H9 (cell line): ENCODE measurements at regions not wholly inside any gene's neighbourhood (a gene's known extent, or its start where the extent isn't known, plus 50 kb on each side); places are given as distances from the start of the nearest gene placed in this dataset.

Experiments
- DNase-seq: peaks from one replicate; pipeline ENCODE4 v3.0.0-alpha.2; 2017
- H2AFZ ChIP-seq: one replicate; pipeline ENCODE4 v1.6.1; 2013; ENCODE audit warnings: mild to moderate bottlenecking, low read length, control low read depth, moderate library complexity
- H2AK5ac ChIP-seq: 2 replicates; pipeline ENCODE4 v1.6.1; 2013; ENCODE audit warnings: low read length, control low read depth, mixed read lengths; ENCODE audit not compliant: insufficient read length
- H2BK120ac ChIP-seq: one replicate; pipeline ENCODE4 v1.6.1; 2013; ENCODE audit warnings: low read depth, mild to moderate bottlenecking, low read length, control low read depth, inconsistent platforms; ENCODE audit not compliant: poor library complexity, severe bottlenecking
- H2BK12ac ChIP-seq: 2 replicates; pipeline ENCODE4 v1.6.1; 2013; ENCODE audit warnings: low read length, control low read depth, mixed read lengths, low read depth; ENCODE audit not compliant: insufficient read length
- H2BK15ac ChIP-seq: 2 replicates; pipeline ENCODE4 v1.6.1; 2013; ENCODE audit warnings: low read depth, low read length, control low read depth
- H2BK20ac ChIP-seq: one replicate; pipeline ENCODE4 v1.6.1; 2013; ENCODE audit warnings: low read depth, mild to moderate bottlenecking, low read length, control low read depth, inconsistent platforms; ENCODE audit not compliant: poor library complexity, severe bottlenecking
- H2BK5ac ChIP-seq: 2 replicates; pipeline ENCODE4 v1.6.1; 2013; ENCODE audit warnings: low read length, control low read depth, mixed read lengths; ENCODE audit not compliant: insufficient read length
- H3K14ac ChIP-seq: 2 replicates; pipeline ENCODE4 v1.6.1; 2013; ENCODE audit warnings: low read length, control low read depth; ENCODE audit not compliant: insufficient read depth
- H3K18ac ChIP-seq: 2 replicates; pipeline ENCODE4 v1.6.1; 2013; ENCODE audit warnings: low read depth, mild to moderate bottlenecking, mixed read lengths, low read length, control low read depth; ENCODE audit not compliant: insufficient read length
- H3K23ac ChIP-seq: 2 replicates; pipeline ENCODE4 v1.6.1; 2013; ENCODE audit warnings: low read length, control low read depth, mixed read lengths, low read depth; ENCODE audit not compliant: insufficient read length
- H3K23me2 ChIP-seq: 2 replicates; pipeline ENCODE4 v1.6.1; 2013; ENCODE audit warnings: low read depth, mild to moderate bottlenecking, mixed read lengths, low read length, control low read depth; ENCODE audit not compliant: insufficient read length, poor library complexity, severe bottlenecking
- H3K27ac ChIP-seq: 2 replicates; pipeline ENCODE4 v1.5.1; 2013; ENCODE audit warnings: low read length, control low read depth, mixed read lengths, low read depth; ENCODE audit not compliant: insufficient read length
- H3K27me3 ChIP-seq: 2 replicates; pipeline ENCODE4 v1.6.1; 2013; ENCODE audit warnings: low read length, control low read depth, inconsistent platforms; ENCODE audit not compliant: insufficient read depth
- H3K4ac ChIP-seq: 2 replicates; pipeline ENCODE4 v1.6.1; 2013; ENCODE audit warnings: low read depth, mild to moderate bottlenecking, control low read depth, inconsistent platforms, low read length, moderate library complexity
- H3K4me1 ChIP-seq: 2 replicates; pipeline ENCODE4 v1.6.1; 2013; ENCODE audit warnings: low read length, control low read depth, inconsistent platforms; ENCODE audit not compliant: insufficient read depth
- H3K4me2 ChIP-seq: 2 replicates; pipeline ENCODE4 v1.6.1; 2013; ENCODE audit warnings: low read length, control low read depth, mixed read lengths; ENCODE audit not compliant: insufficient read length, insufficient read depth
- H3K56ac ChIP-seq: 2 replicates; pipeline ENCODE4 v1.6.1; 2013; ENCODE audit warnings: low read depth, mild to moderate bottlenecking, mixed read lengths, low read length, control low read depth; ENCODE audit not compliant: insufficient read length
- H3K79me1 ChIP-seq: 2 replicates; pipeline ENCODE4 v1.6.1; 2013; ENCODE audit warnings: low read depth, mild to moderate bottlenecking, moderate library complexity, low read length, control low read depth, inconsistent platforms; ENCODE audit not compliant: insufficient read depth, poor library complexity, severe bottlenecking
- H3K79me2 ChIP-seq: 2 replicates; pipeline ENCODE4 v1.6.1; 2013; ENCODE audit warnings: low read length, control low read depth, inconsistent platforms; ENCODE audit not compliant: insufficient read depth
- H3K9ac ChIP-seq: 2 replicates; pipeline ENCODE4 v1.6.1; 2013; ENCODE audit warnings: low read length, control low read depth, mixed read lengths; ENCODE audit not compliant: insufficient read length; ENCODE audit errors: extremely low read depth
- H3K9me3 ChIP-seq: one replicate; pipeline ENCODE4 v1.6.1; 2013; ENCODE audit warnings: low read depth, low read length, inconsistent platforms; ENCODE audit not compliant: control insufficient read depth
- H3T11ph ChIP-seq: one replicate; pipeline ENCODE4 v1.6.1; 2013; ENCODE audit warnings: mild to moderate bottlenecking, low read length, control low read depth, inconsistent platforms
- H4K20me1 ChIP-seq: one replicate; pipeline ENCODE4 v1.6.1; 2013; ENCODE audit not compliant: control insufficient read depth, insufficient read length, insufficient read depth
- H4K5ac ChIP-seq: 2 replicates; pipeline ENCODE4 v1.6.1; 2013; ENCODE audit warnings: low read depth, mild to moderate bottlenecking, mixed read lengths, low read length, control low read depth; ENCODE audit not compliant: insufficient read length
- H4K8ac ChIP-seq: replicated peaks from 2 replicates; pipeline ENCODE4 v1.6.1; 2013; ENCODE audit warnings: low read length, control low read depth, mixed read lengths, low read depth; ENCODE audit not compliant: insufficient read length
- H4K91ac ChIP-seq: 2 replicates; pipeline ENCODE4 v1.6.1; 2013; ENCODE audit warnings: low read depth, mild to moderate bottlenecking, moderate library complexity, mixed read lengths, low read length, control low read depth; ENCODE audit not compliant: insufficient read length
- H3K27ac Mint-ChIP-seq, 3 experiments: 2 replicates in 2 of 3; 3 replicates in 1 of 3; pipeline ENCODE4 v1.8.0; 2020 to 2021; ENCODE audit warnings: mixed read lengths in 3 of 3, mild to moderate bottlenecking in 1 of 3, moderate library complexity in 1 of 3
- H3K27me3 Mint-ChIP-seq: 2 replicates; pipeline ENCODE4 v1.8.0; 2021; ENCODE audit warnings: low read depth, mild to moderate bottlenecking, moderate library complexity, mixed read lengths
- H3K36me3 Mint-ChIP-seq, 3 experiments: 2 replicates in 2 of 3; 3 replicates in 1 of 3; pipeline ENCODE4 v1.8.0; 2020 to 2021; ENCODE audit warnings: low read depth in 3 of 3, mixed read lengths in 3 of 3; ENCODE audit not compliant: insufficient read depth in 1 of 3
- H3K4me1 Mint-ChIP-seq, 2 experiments: 2 replicates each; pipeline ENCODE4 v1.8.0; 2020; ENCODE audit warnings: mixed read lengths in 2 of 2
- H3K4me3 Mint-ChIP-seq, 2 experiments: 2 replicates in 1 of 2; 3 replicates in 1 of 2; pipeline ENCODE4 v1.8.0; 2020 to 2021; ENCODE audit warnings: mild to moderate bottlenecking in 2 of 2, mixed read lengths in 2 of 2, moderate library complexity in 1 of 2
- H3K9me3 Mint-ChIP-seq, 2 experiments: 2 replicates in 1 of 2; 3 replicates in 1 of 2; pipeline ENCODE4 v1.8.0; 2020; ENCODE audit warnings: mild to moderate bottlenecking in 2 of 2, mixed read lengths in 2 of 2, moderate library complexity in 1 of 2
- WGBS: extraction: QIAGEN DNeasy Blood & Tissue Kit; methylation state at CpG from one replicate; pipeline ENCODE4 v1.1.7; 2013; ENCODE audit warnings: missing lambda C conversion rate, low lambda C conversion rate, mixed read lengths; ENCODE audit not compliant: insufficient read length; ENCODE audit errors: extremely low coverage; 5-methylcytosine and 5-hydroxymethylcytosine counted together
- TF ChIP-seq, protein P1 (sequence below): fragments of 200-600 bp; sonication (generic); conservative IDR thresholded peaks from 3 replicates; pipeline ENCODE4 v1.8.0; 2021; ENCODE audit warnings: antibody characterized with exemption, mild to moderate bottlenecking

DNA sequence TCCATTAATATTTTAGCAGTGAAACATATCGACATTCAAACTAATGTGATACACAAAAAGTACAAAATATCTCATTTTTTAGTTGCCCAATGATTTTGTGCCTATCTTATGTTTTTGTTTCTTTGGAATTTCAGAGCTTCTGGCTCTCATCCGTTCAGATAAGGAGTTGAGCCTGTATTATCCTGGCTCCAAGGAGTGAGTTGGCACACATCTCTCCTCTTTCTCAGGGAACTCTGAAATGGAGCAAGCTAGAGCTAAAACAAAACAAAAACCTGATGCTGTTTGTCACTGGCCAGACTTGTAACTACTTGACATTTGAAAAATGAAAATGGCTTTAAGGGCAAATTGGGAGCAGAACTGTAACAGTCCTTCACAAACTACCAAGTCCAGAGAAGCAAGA, 131.3 kb upstream of the SLC28A3 start:
- Histone ChIP-seq H4K91ac (no peak overlapping the region), H3K9me3 (no peaks in the 10 kb centered on the region), H3K18ac (no peak overlapping the region), H2BK15ac (no peak overlapping the region), H3K27ac (no peak overlapping the region), H2BK5ac (no peak overlapping the region), H3K14ac (no peak overlapping the region), H3K79me2 (no peaks in the 10 kb centered on the region), H3K4me1 (no peaks in the 10 kb centered on the region), H3K9ac (no peak overlapping the region), H2AK5ac (no peak overlapping the region), H4K5ac (no peak overlapping the region), H3K56ac (no peak overlapping the region), H4K8ac (no peak overlapping the region), H3K23ac (no peak overlapping the region), H3T11ph (no peak overlapping the region), H2BK120ac (no peak overlapping the region), H3K4me2 (no peak overlapping the region), H4K20me1 (no peaks in the 10 kb centered on the region), H3K23me2 (no peaks in the 10 kb centered on the region), H2BK20ac (no peak overlapping the region), H3K27me3 (no peaks in the 10 kb centered on the region), H2AFZ (no peak overlapping the region), H3K79me1 (no peaks in the 10 kb centered on the region), H3K4ac (no peak overlapping the region), H2BK12ac (no peak overlapping the region)
- no CpG with 5 or more reads among the region's 2 CpGs for WGBS
- no peak for DNase-seq
- H3K4me1 Mint-ChIP-seq: no peaks in the 10 kb centered on the region
- TF ChIP-seq, protein P1, sequence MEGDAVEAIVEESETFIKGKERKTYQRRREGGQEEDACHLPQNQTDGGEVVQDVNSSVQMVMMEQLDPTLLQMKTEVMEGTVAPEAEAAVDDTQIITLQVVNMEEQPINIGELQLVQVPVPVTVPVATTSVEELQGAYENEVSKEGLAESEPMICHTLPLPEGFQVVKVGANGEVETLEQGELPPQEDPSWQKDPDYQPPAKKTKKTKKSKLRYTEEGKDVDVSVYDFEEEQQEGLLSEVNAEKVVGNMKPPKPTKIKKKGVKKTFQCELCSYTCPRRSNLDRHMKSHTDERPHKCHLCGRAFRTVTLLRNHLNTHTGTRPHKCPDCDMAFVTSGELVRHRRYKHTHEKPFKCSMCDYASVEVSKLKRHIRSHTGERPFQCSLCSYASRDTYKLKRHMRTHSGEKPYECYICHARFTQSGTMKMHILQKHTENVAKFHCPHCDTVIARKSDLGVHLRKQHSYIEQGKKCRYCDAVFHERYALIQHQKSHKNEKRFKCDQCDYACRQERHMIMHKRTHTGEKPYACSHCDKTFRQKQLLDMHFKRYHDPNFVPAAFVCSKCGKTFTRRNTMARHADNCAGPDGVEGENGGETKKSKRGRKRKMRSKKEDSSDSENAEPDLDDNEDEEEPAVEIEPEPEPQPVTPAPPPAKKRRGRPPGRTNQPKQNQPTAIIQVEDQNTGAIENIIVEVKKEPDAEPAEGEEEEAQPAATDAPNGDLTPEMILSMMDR: no peak
- no peak overlapping the region for H3K27ac Mint-ChIP-seq
- H3K9me3 Mint-ChIP-seq: peaks cover 4 to 7% of the 10 kb centered on the region in 2 experiments; a peak in 3 of 5 replicates
- H3K27me3 Mint-ChIP-seq: peaks cover 1% of the 10 kb centered on the region; the same call in 1 of the 2 replicates
- H3K36me3 Mint-ChIP-seq: no peaks in the 10 kb centered on the region
- no peak overlapping the region for H3K4me3 Mint-ChIP-seq
